ENCODE measurements at regions not wholly inside any gene's neighbourhood (a gene's known extent, or its start where the extent isn't known, plus 50 kb on each side); places are given as distances from the start of the nearest gene placed in this dataset.

DNA sequence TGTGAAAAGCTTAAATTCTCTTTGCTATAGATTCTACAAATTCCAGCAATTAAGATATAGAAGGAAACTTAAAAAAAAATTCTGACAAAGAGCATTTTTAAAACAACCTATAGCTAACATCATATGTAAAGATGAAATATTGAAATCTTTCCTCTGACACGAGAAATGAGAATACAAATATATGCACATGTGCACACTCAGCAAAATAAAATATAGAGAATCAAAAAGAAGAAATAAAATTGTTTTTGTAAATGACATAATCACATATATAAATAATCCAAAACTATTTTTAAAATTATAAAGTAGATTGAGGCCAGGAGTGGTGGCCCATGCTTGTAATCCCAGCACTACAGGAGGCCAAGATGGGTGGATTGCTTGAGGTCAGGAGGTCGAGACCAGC is 265.1 kb downstream of the IRX2 start:
- TF ChIP-seq, protein P1, sequence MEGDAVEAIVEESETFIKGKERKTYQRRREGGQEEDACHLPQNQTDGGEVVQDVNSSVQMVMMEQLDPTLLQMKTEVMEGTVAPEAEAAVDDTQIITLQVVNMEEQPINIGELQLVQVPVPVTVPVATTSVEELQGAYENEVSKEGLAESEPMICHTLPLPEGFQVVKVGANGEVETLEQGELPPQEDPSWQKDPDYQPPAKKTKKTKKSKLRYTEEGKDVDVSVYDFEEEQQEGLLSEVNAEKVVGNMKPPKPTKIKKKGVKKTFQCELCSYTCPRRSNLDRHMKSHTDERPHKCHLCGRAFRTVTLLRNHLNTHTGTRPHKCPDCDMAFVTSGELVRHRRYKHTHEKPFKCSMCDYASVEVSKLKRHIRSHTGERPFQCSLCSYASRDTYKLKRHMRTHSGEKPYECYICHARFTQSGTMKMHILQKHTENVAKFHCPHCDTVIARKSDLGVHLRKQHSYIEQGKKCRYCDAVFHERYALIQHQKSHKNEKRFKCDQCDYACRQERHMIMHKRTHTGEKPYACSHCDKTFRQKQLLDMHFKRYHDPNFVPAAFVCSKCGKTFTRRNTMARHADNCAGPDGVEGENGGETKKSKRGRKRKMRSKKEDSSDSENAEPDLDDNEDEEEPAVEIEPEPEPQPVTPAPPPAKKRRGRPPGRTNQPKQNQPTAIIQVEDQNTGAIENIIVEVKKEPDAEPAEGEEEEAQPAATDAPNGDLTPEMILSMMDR (IDR thresholded peaks at IDR 0.05; ENCODE audit: insufficient read depth, low read depth, low read length) = no peak
- TF ChIP-seq EZH2 (IDR thresholded peaks at IDR 0.05; ENCODE audit: insufficient read depth, low read length) = no peak

All from astrocyte (in vitro differentiated cells and primary cell).